Trophoblast cell (in vitro differentiated cells and primary cell): ENCODE measurements at regions not wholly inside any gene's neighbourhood (a gene's known extent, or its start where the extent isn't known, plus 50 kb on each side); places are given as distances from the start of the nearest gene placed in this dataset.

ENCODE experiments used
- DNase-seq, 2 donors: peaks; one replicate each; pipeline ENCODE4 v3.0.0-alpha.2; 2016
- H2AFZ ChIP-seq: 2 replicates; pipeline ENCODE4 v1.6.1; 2013; ENCODE audit warnings: low read length, moderate library complexity, mild to moderate bottlenecking; ENCODE audit not compliant: insufficient read depth, poor library complexity
- H2AK5ac ChIP-seq: 2 replicates; pipeline ENCODE4 v1.6.1; 2013; ENCODE audit warnings: mild to moderate bottlenecking, low read length
- H2BK120ac ChIP-seq: 2 replicates; pipeline ENCODE4 v1.6.1; 2013; ENCODE audit warnings: low read length, mild to moderate bottlenecking, moderate library complexity; ENCODE audit not compliant: insufficient read depth, poor library complexity
- H2BK12ac ChIP-seq: 2 replicates; pipeline ENCODE4 v1.6.1; 2013; ENCODE audit warnings: mild to moderate bottlenecking, low read length, moderate library complexity
- H2BK5ac ChIP-seq: 2 replicates; pipeline ENCODE4 v1.6.1; 2013; ENCODE audit warnings: low read length, low read depth, moderate library complexity, mild to moderate bottlenecking; ENCODE audit not compliant: poor library complexity
- H3K14ac ChIP-seq: 2 replicates; pipeline ENCODE4 v1.6.1; 2013; ENCODE audit warnings: mild to moderate bottlenecking, low read length
- H3K18ac ChIP-seq: 2 replicates; pipeline ENCODE4 v1.6.1; 2013; ENCODE audit warnings: mild to moderate bottlenecking, low read length
- H3K23ac ChIP-seq: 2 replicates; pipeline ENCODE4 v1.6.1; 2013; ENCODE audit warnings: low read length
- H3K27ac ChIP-seq: 2 replicates; pipeline ENCODE4 v1.5.1; 2013; ENCODE audit warnings: low read depth, mild to moderate bottlenecking, inconsistent platforms, low read length, moderate library complexity
- H3K27me3 ChIP-seq: 2 replicates; pipeline ENCODE4 v1.6.1; 2013; ENCODE audit warnings: inconsistent platforms, mild to moderate bottlenecking, low read length, moderate library complexity; ENCODE audit not compliant: insufficient read depth
- H3K36me3 ChIP-seq, 2 experiments: 1 replicate in 1 of 2; 2 replicates in 1 of 2; pipeline ENCODE4 v1.6.1; 2013; ENCODE audit warnings: low read length in 2 of 2, mild to moderate bottlenecking in 2 of 2, moderate library complexity in 1 of 2; ENCODE audit not compliant: insufficient read depth in 2 of 2, control insufficient read depth in 1 of 2
- H3K4ac ChIP-seq: 2 replicates; pipeline ENCODE4 v1.6.1; 2013; ENCODE audit warnings: low read depth, mild to moderate bottlenecking, low read length, moderate library complexity
- H3K4me1 ChIP-seq, 2 experiments: 1 replicate in 1 of 2; 2 replicates in 1 of 2; pipeline ENCODE4 v1.6.1; 2013; ENCODE audit warnings: low read length in 2 of 2, mild to moderate bottlenecking in 2 of 2, moderate library complexity in 1 of 2; ENCODE audit not compliant: insufficient read depth in 2 of 2, control insufficient read depth in 1 of 2
- H3K4me2 ChIP-seq: 2 replicates; pipeline ENCODE4 v1.6.1; 2013; ENCODE audit warnings: inconsistent platforms, mild to moderate bottlenecking, low read length, moderate library complexity
- H3K4me3 ChIP-seq: 2 replicates; pipeline ENCODE4 v1.5.1; 2013; ENCODE audit warnings: mild to moderate bottlenecking, low read depth, low read length, inconsistent platforms
- H3K79me1 ChIP-seq: one replicate; pipeline ENCODE4 v1.6.1; 2013; ENCODE audit warnings: low read length
- H3K79me2 ChIP-seq: 2 replicates; pipeline ENCODE4 v1.6.1; 2013; ENCODE audit warnings: low read length, mild to moderate bottlenecking; ENCODE audit not compliant: control insufficient read depth, insufficient read depth, poor library complexity
- H3K9ac ChIP-seq: 2 replicates; pipeline ENCODE4 v1.6.1; 2013; ENCODE audit warnings: mild to moderate bottlenecking, low read length
- H3K9me3 ChIP-seq: 2 replicates; pipeline ENCODE4 v1.6.1; 2013; ENCODE audit warnings: low read depth, mild to moderate bottlenecking, control low read depth, inconsistent platforms, low read length; ENCODE audit not compliant: insufficient read depth
- H4K12ac ChIP-seq: 2 replicates; pipeline ENCODE4 v1.6.1; 2013; ENCODE audit warnings: low read depth, mild to moderate bottlenecking, low read length, moderate library complexity
- H4K8ac ChIP-seq: 2 replicates; pipeline ENCODE4 v1.6.1; 2013; ENCODE audit warnings: low read depth, mild to moderate bottlenecking, low read length, moderate library complexity
- H4K91ac ChIP-seq: one replicate; pipeline ENCODE4 v1.6.1; 2013; ENCODE audit warnings: low read depth, mild to moderate bottlenecking, low read length, moderate library complexity
- WGBS: extraction: QIAGEN DNeasy Blood & Tissue Kit; methylation state at CpG from one replicate; pipeline ENCODE4 v1.1.7; 2013; ENCODE audit warnings: missing lambda C conversion rate; ENCODE audit not compliant: insufficient read length, insufficient coverage; ENCODE audit errors: extremely low coverage; 5-methylcytosine and 5-hydroxymethylcytosine counted together

- Histone ChIP-seq H2BK120ac (no peak overlapping the region), H3K18ac (no peak overlapping the region), H3K23ac (no peak overlapping the region), H4K12ac (no peak overlapping the region), H4K91ac (no peak overlapping the region), H3K27ac (no peak overlapping the region), H3K4me2 (no peak overlapping the region), H3K9ac (no peak overlapping the region), H2AFZ (no peak overlapping the region), H3K4ac (no peak overlapping the region), H3K9me3 (no peaks in the 10 kb centered on the region), H2AK5ac (no peak overlapping the region), H3K4me1 (peaks cover 1 to 10% of the 10 kb centered on the region in 2 experiments), H2BK12ac (no peak overlapping the region), H3K4me3 (no peak overlapping the region), H3K79me1 (peaks cover 3% of the 10 kb centered on the region), H2BK5ac (no peak overlapping the region), H3K14ac (no peak overlapping the region), H3K27me3 (no peaks in the 10 kb centered on the region), H3K36me3 (no peaks in the 10 kb centered on the region), H4K8ac (no peak overlapping the region), H3K79me2 (no peaks in the 10 kb centered on the region)
- DNase-seq, result no peak
- no CpG with 5 or more reads among the region's 1 CpG for WGBS
Measured at GRCh38 chr12:47299586-47299985, 219.8 kb upstream of the AMIGO2 start.

GRCh38 chr12:47297993-47298392 is 218.2 kb upstream of the AMIGO2 start:
- Histone ChIP-seq H2BK120ac (no peak overlapping the region), H3K4me1 (peaks cover 1 to 7% of the 10 kb centered on the region in 2 experiments), H3K79me1 (peaks cover 3% of the 10 kb centered on the region), H3K23ac (no peak overlapping the region), H2AK5ac (no peak overlapping the region), H4K91ac (no peak overlapping the region), H3K27ac (no peak overlapping the region), H2BK5ac (no peak overlapping the region), H2BK12ac (no peak overlapping the region), H2AFZ (no peak overlapping the region), H3K18ac (no peak overlapping the region), H4K8ac (no peak overlapping the region), H3K27me3 (no peaks in the 10 kb centered on the region), H3K4ac (no peak overlapping the region), H3K79me2 (no peaks in the 10 kb centered on the region), H3K4me3 (no peak overlapping the region), H3K9ac (no peak overlapping the region), H3K4me2 (no peak overlapping the region), H3K9me3 (no peaks in the 10 kb centered on the region), H3K36me3 (no peaks in the 10 kb centered on the region), H4K12ac (no peak overlapping the region), H3K14ac (no peak overlapping the region)
- no peak for DNase-seq

GRCh38 chr12:47296828-47297227 is 217.1 kb upstream of the AMIGO2 start:
- DNase-seq, result no peak
- no peaks in the 10 kb centered on the region for H3K9me3 ChIP-seq
- H3K4ac ChIP-seq, result no peak overlapping the region
- H3K27me3 ChIP-seq, result no peaks in the 10 kb centered on the region
- H3K4me2 ChIP-seq, result no peak overlapping the region
- H3K18ac ChIP-seq, result no peak overlapping the region
- H3K4me1 ChIP-seq, result peaks cover 0 to 4% of the 10 kb centered on the region in 2 experiments
- H3K36me3 ChIP-seq, result no peaks in the 10 kb centered on the region
- no peak overlapping the region for H2AFZ ChIP-seq
- H2BK120ac ChIP-seq, result no peak overlapping the region
- H3K23ac ChIP-seq, result no peak overlapping the region
- no peak overlapping the region for H3K14ac ChIP-seq
- no peak overlapping the region for H2BK12ac ChIP-seq
- no peak overlapping the region for H2AK5ac ChIP-seq
- no peak overlapping the region for H4K91ac ChIP-seq
- no peak overlapping the region for H3K9ac ChIP-seq
- no peak overlapping the region for H4K12ac ChIP-seq
- no peaks in the 10 kb centered on the region for H3K79me2 ChIP-seq
- H2BK5ac ChIP-seq, result no peak overlapping the region
- no peak overlapping the region for H4K8ac ChIP-seq
- peaks cover 3% of the 10 kb centered on the region for H3K79me1 ChIP-seq
- H3K27ac ChIP-seq, result no peak overlapping the region
- no peak overlapping the region for H3K4me3 ChIP-seq

GRCh38 chr12:47293406-47293805 is 213.6 kb upstream of the AMIGO2 start:
- H2AFZ ChIP-seq, result no peak overlapping the region
- no peak overlapping the region for H3K23ac ChIP-seq
- H4K8ac ChIP-seq, result no peak overlapping the region
- no peak for DNase-seq
- no peaks in the 10 kb centered on the region for H3K79me2 ChIP-seq
- no CpG with 5 or more reads among the region's 13 CpGs for WGBS
- H3K9me3 ChIP-seq, result no peaks in the 10 kb centered on the region
- H3K27ac ChIP-seq, result no peak overlapping the region
- no peak overlapping the region for H2BK120ac ChIP-seq
- no peak overlapping the region for H2BK5ac ChIP-seq
- no peaks in the 10 kb centered on the region for H3K27me3 ChIP-seq
- no peak overlapping the region for H2BK12ac ChIP-seq
- H3K4me1 ChIP-seq, result no peaks in the 10 kb centered on the region
- H3K4ac ChIP-seq, result no peak overlapping the region
- H4K12ac ChIP-seq, result no peak overlapping the region
- no peak overlapping the region for H4K91ac ChIP-seq
- H3K4me3 ChIP-seq, result no peak overlapping the region
- no peaks in the 10 kb centered on the region for H3K36me3 ChIP-seq
- no peaks in the 10 kb centered on the region for H3K79me1 ChIP-seq
- no peak overlapping the region for H3K9ac ChIP-seq
- no peak overlapping the region for H3K18ac ChIP-seq
- no peak overlapping the region for H2AK5ac ChIP-seq
- no peak overlapping the region for H3K4me2 ChIP-seq
- no peak overlapping the region for H3K14ac ChIP-seq

GRCh38 chr12:47286676-47287075 is 206.9 kb upstream of the AMIGO2 start:
- no peak overlapping the region for H2BK120ac ChIP-seq
- H2AK5ac ChIP-seq, result no peak overlapping the region
- no peak overlapping the region for H3K14ac ChIP-seq
- no peak overlapping the region for H2AFZ ChIP-seq
- peaks cover 2% of the 10 kb centered on the region in 2 experiments for H3K4me1 ChIP-seq
- H2BK12ac ChIP-seq, result no peak overlapping the region
- no peaks in the 10 kb centered on the region for H3K9me3 ChIP-seq
- H4K12ac ChIP-seq, result no peak overlapping the region
- no peak overlapping the region for H3K27ac ChIP-seq
- H3K18ac ChIP-seq, result no peak overlapping the region
- H3K36me3 ChIP-seq, result no peaks in the 10 kb centered on the region
- H4K8ac ChIP-seq, result no peak overlapping the region
- DNase-seq, result no peak
- no peak overlapping the region for H3K23ac ChIP-seq
- H3K79me1 ChIP-seq, result peaks cover 2% of the 10 kb centered on the region
- H3K4me3 ChIP-seq, result no peak overlapping the region
- H2BK5ac ChIP-seq, result no peak overlapping the region
- no peaks in the 10 kb centered on the region for H3K27me3 ChIP-seq
- no peaks in the 10 kb centered on the region for H3K79me2 ChIP-seq
- H3K4ac ChIP-seq, result no peak overlapping the region
- no CpG with 5 or more reads among the region's 3 CpGs for WGBS
- no peak overlapping the region for H3K9ac ChIP-seq
- H4K91ac ChIP-seq, result no peak overlapping the region
- no peak overlapping the region for H3K4me2 ChIP-seq
